A549 (cell line): ENCODE measurements at regions not wholly inside any gene's neighbourhood (a gene's known extent, or its start where the extent isn't known, plus 50 kb on each side); places are given as distances from the start of the nearest gene placed in this dataset.

Experiments
- CTCF ChIP-seq: fragments of >200 bp; sonication (Bioruptor Twin); formaldehyde crosslinking; IDR thresholded peaks from 3 replicates; pipeline ENCODE4 v1.5.1; 2016
- FOSL2 ChIP-seq, 2 experiments: fragments of 450-650 bp in 1 of 2; fragments of >200 bp in 1 of 2; sonication (Bioruptor Twin) in 1 of 2; formaldehyde crosslinking; IDR thresholded peaks; 2 replicates each; pipeline versions ENCODE4 v1.5.0 to v1.6.1; 2016 to 2020; ENCODE audit warnings: mild to moderate bottlenecking in 1 of 2, moderate library complexity in 1 of 2
- JUN ChIP-seq, 2 experiments: fragments of >200 bp; sonication (Bioruptor Twin); formaldehyde crosslinking; IDR thresholded peaks; 2 replicates in 1 of 2; 3 replicates in 1 of 2; pipeline ENCODE4 v1.6.1; 2016 to 2017
- POLR2A ChIP-seq: IDR thresholded peaks from 2 replicates; pipeline ENCODE4 v1.6.1; 2012; ENCODE audit warnings: mild to moderate bottlenecking, low read length
- REST ChIP-seq: fragments of 200-600 bp; sonication (generic); IDR thresholded peaks from 2 replicates; pipeline ENCODE4 v1.6.1; 2016; ENCODE audit warnings: antibody characterized with exemption, mild to moderate bottlenecking, moderate library complexity
- SREBF2 ChIP-seq: fragments of 450-650 bp; IDR thresholded peaks from 2 replicates; pipeline ENCODE4 v1.6.1; 2014; ENCODE audit warnings: mild to moderate bottlenecking, moderate library complexity

- TF ChIP-seq POLR2A (no peak), CTCF (no peak), SREBF2 (no peak), REST (no peak), JUN (IDR thresholded peaks at IDR 0.05) (no peak), FOSL2 (IDR thresholded peaks at IDR 0.05) (no peak), FOSL2 (CRISPR knock-in tag; IDR thresholded peaks at IDR 0.05) (no peak)
Measured at GRCh38 chr1:96220651-96221050, 500.9 kb upstream of the PTBP2 start.
